Erythroblast (primary cell): ENCODE measurements at regions not wholly inside any gene's neighbourhood (a gene's known extent, or its start where the extent isn't known, plus 50 kb on each side); places are given as distances from the start of the nearest gene placed in this dataset.
"Not testable (repeated sequence)": the region's sequence is repeated elsewhere in the genome, so short reads cannot be mapped to it uniquely, and the experiment has no call there.

Source experiments
- DNase-seq, 2 experiments: peaks; one replicate each; lab custom pipeline; 2025; lab: John Stamatoyannopoulos, UW
- GATA1 ChIP-seq: IDR thresholded peaks from 2 replicates; pipeline ENCODE4 v1.6.1; 2011; ENCODE audit warnings: low read depth, mild to moderate bottlenecking, control low read depth, low read length, moderate library complexity
- POLR2A ChIP-seq: IDR thresholded peaks from 2 replicates; pipeline ENCODE4 v1.6.1; 2011; ENCODE audit warnings: mild to moderate bottlenecking, low read length

GRCh38 chr2:187878112-187878511, 323.9 kb upstream of the TFPI start:
- TF ChIP-seq GATA1 (no peak), POLR2A (no peak)

GRCh38 chr2:187879491-187879890, 325.3 kb upstream of the TFPI start:
- no peak for DNase-seq
- no peak for TF ChIP-seq GATA1
- TF ChIP-seq POLR2A = no peak

More at GRCh38 chr2:187878112-187878511, 323.9 kb upstream of the TFPI start:
- no peak for DNase-seq

DNA sequence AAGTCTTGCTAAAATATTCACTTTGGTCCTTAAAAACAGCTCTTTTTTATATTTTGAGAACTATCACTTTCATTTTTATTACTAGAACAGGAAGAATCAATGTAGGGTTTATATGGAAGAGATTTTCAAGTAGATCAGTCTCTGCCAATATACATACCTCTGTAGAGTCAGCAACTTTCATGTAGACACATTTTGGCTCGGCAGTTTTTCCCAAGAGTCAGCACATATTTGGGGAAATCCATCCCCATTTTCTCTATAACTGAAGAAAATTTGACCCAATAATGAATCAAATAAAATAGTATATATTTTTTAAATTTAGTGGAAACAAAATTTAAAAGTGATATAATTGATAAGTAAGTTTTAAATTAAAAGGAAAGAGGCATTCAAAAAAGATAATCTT, 329.8 kb upstream of the TFPI start:
- no peak for DNase-seq
- TF ChIP-seq GATA1 (no peak), POLR2A (no peak)

DNA sequence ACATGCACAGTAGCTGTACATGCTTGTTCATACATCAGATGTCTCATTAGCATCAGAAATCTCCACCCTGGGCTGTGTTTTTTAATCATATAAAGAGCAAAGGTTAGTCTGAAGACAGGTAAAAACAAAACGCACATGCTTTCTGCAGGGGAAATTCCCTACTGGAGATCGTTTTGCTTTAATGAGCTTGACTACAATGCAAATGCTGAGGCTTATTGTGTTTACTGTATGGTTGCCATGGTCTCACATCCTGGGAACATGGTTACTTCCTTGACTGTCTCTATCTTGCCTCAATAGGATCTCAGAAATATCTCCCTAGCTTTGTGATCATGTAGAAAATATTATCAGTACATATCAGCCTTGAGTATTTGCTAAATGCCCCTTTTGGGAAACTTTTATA, 336.5 kb upstream of the TFPI start:
- no peak for TF ChIP-seq POLR2A
- no peak for TF ChIP-seq GATA1
- no peak for DNase-seq

- no peak for DNase-seq
- no peak for TF ChIP-seq GATA1
- TF ChIP-seq POLR2A = no peak
These were observed 345.8 kb upstream of the TFPI start for GRCh38 chr2:187900021-187900420.

DNA sequence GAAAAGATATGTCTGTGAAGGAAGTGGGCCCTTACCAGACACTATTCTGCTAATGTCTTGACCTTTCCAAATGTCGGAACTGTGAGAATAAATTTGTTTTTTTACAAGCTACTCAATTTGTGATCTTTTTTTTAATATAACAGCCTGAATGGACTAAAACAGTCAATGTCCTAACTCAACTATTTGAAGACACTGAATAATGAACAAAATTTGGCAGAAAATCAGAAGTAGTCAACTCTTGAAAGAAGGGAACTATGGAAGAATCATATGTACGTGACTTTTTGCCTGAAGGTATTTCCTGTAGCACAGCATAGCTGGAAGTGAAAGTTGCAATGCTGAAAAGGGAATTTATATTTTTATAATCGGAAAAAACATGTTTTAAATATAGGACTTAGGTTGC, 351.8 kb upstream of the TFPI start:
- DNase-seq = no peak
- no peak for TF ChIP-seq GATA1
- no peak for TF ChIP-seq POLR2A

DNA sequence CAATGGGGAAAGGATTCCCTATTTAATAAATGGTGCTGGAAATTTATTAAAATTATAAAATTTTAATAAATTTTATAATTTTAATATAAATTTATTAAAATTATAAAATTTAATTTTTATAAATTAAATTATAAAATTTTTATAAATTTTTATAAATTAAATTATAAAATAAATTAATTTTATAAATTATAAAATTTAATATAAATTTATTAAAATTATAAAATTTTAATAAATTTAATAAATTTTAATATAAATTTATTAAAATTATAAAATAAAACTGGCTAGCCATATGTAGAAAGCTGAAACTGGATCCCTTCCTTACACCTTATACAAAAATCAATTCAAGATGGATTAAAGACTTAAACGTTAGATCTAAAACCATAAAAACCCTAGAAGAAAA, 356.7 kb upstream of the TFPI start:
- not testable (repeated sequence) for DNase-seq

- no peak for DNase-seq
- TF ChIP-seq POLR2A = no peak
- TF ChIP-seq GATA1 = no peak
These were observed 358.7 kb upstream of the TFPI start for GRCh38 chr2:187912950-187913349.

- DNase-seq = no peak
- TF ChIP-seq GATA1 = no peak
- no peak for TF ChIP-seq POLR2A
These were observed 361.6 kb upstream of the TFPI start for GRCh38 chr2:187915810-187916209.

DNA sequence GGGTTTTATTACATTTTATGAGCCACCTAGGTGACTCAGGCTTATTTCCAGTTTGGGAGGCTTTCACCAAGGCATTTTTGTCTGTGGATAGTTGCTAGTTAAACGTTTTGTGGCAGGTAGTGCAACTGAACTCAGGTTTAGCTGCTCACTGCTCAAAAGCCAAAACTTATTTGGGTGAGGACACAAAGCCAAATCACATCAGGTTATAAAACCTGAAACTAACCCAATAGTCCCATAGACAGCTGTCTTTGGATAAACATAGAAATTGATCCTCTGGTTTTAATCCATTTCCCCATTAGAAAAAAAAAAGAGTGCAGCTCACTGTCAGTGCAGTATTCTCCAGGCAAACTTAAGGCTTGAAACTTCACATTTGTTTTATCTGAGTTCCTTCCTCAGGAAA, 362.6 kb upstream of the TFPI start:
- TF ChIP-seq GATA1 (no peak), POLR2A (no peak)
- DNase-seq = no peak

GRCh38 chr2:187917535-187917934, 363.3 kb upstream of the TFPI start:
- TF ChIP-seq POLR2A = no peak
- no peak for TF ChIP-seq GATA1
- no peak for DNase-seq

DNA sequence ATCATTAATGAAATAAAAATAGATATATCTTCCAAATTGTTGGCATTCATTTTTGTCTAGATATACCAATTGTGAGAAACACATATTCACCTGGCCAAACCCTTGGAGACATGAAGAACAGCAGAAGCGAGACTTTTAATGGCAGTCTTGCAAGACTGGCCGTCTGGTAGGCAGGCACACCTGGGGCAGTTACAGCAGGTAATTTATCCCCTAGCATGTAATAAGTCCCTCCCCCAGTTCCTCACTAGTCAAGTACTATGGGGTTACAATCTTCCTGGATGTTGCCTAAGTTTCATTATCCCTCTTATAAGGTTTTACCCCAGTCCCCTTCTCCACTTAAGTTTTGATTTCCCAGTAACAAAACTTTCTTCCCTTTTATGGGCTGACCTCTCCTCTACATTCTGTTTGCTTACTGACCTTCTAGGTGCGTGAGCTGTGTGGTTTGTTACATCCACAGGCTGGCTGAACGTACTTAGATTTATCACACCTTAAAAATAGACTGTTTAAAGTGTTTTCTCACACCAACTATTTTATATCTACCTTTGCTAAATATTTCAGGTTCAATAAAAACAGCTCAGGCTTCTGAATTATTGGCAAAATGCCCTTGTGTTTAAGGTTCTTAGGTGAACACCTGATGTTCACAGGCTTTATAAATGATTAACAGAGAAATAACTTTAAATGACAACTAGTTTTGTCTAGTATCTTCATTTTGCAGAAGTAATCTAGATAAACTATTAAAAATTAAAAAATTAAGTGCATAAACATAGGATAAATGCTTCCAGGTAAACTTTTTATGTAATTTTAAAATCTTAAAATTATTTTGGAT, 365.0 kb upstream of the TFPI start:
- TF ChIP-seq GATA1 (no peak), POLR2A (no peak)
- DNase-seq = no peak

DNA sequence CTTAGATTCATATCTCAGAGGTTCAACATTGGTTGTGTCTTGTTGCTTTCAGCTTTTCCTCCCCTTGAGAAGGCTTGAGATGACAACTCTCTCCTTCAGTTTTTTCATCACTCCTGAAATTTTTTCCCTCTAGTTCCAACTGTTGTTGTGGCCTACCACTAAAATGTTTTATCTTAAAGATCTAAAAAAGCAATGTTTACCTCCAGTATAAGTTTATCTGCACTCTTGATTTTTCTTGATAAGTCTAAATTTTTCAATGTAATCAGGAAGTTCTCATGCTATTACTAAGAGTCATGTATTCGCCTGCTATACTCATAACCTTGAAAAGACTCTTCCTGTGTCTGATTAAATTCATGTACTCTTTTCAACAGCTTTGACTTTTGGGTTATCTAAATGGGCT, 366.3 kb upstream of the TFPI start:
- no peak for DNase-seq
- no peak for TF ChIP-seq GATA1

DNA sequence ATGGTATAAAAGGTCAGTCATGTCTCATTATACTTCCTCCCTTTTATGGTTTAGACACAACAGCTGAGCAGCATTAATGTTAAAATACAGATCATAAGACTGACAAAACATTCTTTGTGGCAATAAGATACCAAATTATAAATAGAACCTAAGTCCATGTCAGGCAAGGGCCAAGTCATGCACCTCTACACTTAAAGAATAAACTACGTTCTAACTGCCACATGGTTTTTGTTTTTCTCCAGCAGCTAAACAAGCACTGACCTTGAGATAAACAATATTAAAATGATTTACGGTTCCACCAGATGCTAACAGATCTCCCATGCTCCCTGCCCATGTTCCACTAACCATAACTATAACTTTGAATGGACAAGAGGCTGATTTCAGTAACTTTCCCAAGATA, 368.6 kb upstream of the TFPI start:
- TF ChIP-seq POLR2A (no peak), GATA1 (no peak)
- no peak for DNase-seq

GRCh38 chr2:187924293-187924692, 367.4 kb upstream of the GULP1 start:
- TF ChIP-seq GATA1 (no peak), POLR2A (no peak)

GRCh38 chr2:187934236-187934635, 357.4 kb upstream of the GULP1 start:
- DNase-seq = no peak
- TF ChIP-seq POLR2A (no peak), GATA1 (no peak)

More at GRCh38 chr2:187924293-187924692, 367.4 kb upstream of the GULP1 start:
- DNase-seq = no peak
